Spleen (tissue), 11 donors: ENCODE measurements at regions not wholly inside any gene's neighbourhood (a gene's known extent, or its start where the extent isn't known, plus 50 kb on each side); places are given as distances from the start of the nearest gene placed in this dataset.
A peak's percentile ranks its signal among the peaks of the same experiment; 100 is the strongest.

Source experiments
- DNase-seq: peaks from one replicate; pipeline ENCODE4 v3.0.0-alpha.2; 2020
- H3K27ac ChIP-seq, 8 donors: fragments of 200-600 bp; sonication (generic) in 7 of 8; 1 replicate in 4 of 8; 2 replicates in 4 of 8; pipeline versions ENCODE4 v1.5.0 to v1.8.0; 2016 to 2021; ENCODE audit warnings: inconsistent platforms in 4 of 8, mild to moderate bottlenecking in 4 of 8, moderate library complexity in 1 of 8
- H3K27me3 ChIP-seq, 7 donors: fragments of 200-600 bp; sonication (generic) in 6 of 7; replicated peaks in 1 of 7; 1 replicate in 4 of 7; 2 replicates in 3 of 7; pipeline versions ENCODE4 v1.5.0 to v1.8.0; 2016 to 2021; ENCODE audit warnings: inconsistent platforms in 3 of 7, mild to moderate bottlenecking in 1 of 7
- H3K36me3 ChIP-seq, 6 donors: fragments of 200-600 bp; sonication (generic) in 5 of 6; 1 replicate in 4 of 6; 2 replicates in 2 of 6; pipeline versions ENCODE4 v1.5.0 to v1.8.0; 2016 to 2021; ENCODE audit warnings: inconsistent platforms in 2 of 6
- H3K4me1 ChIP-seq, 6 donors: fragments of 200-600 bp; sonication (generic) in 5 of 6; 1 replicate in 3 of 6; 2 replicates in 3 of 6; pipeline versions ENCODE4 v1.5.0 to v1.8.0; 2016 to 2021; ENCODE audit warnings: inconsistent platforms in 3 of 6
- H3K4me3 ChIP-seq, 8 donors: fragments of 200-600 bp; sonication (generic) in 7 of 8; 1 replicate in 4 of 8; 2 replicates in 4 of 8; pipeline versions ENCODE4 v1.5.0 to v1.8.0; 2016 to 2021; ENCODE audit warnings: inconsistent platforms in 4 of 8, mild to moderate bottlenecking in 4 of 8, moderate library complexity in 2 of 8
- H3K9me3 ChIP-seq, 8 donors: fragments of 200-600 bp; sonication (generic) in 7 of 8; 1 replicate in 4 of 8; 2 replicates in 4 of 8; pipeline versions ENCODE4 v1.5.0 to v1.8.0; 2016 to 2021; ENCODE audit warnings: inconsistent platforms in 4 of 8
- POLR2A ChIP-seq, 3 donors: fragments of 450-650 bp; IDR thresholded peaks; one replicate each; pipeline ENCODE4 v1.5.1; 2017; ENCODE audit warnings: antibody characterized with exemption in 3 of 3, mild to moderate bottlenecking in 1 of 3
- POLR2AphosphoS5 ChIP-seq, 3 donors: sonication (generic); formaldehyde crosslinking; IDR thresholded peaks; one replicate each; pipeline ENCODE4 v1.5.1; 2017; ENCODE audit warnings: antibody characterized with exemption in 3 of 3
- WGBS, 5 donors: extraction: QIAGEN DNeasy Blood & Tissue Kit in 3 of 5; methylation state at CpG; one replicate each; pipeline versions ENCODE4 v1.1.5 to v1.1.7; 2013 to 2018; 5-methylcytosine and 5-hydroxymethylcytosine counted together
- intact Hi-C: fragments of 100-400 bp; cut with DNase I; formaldehyde crosslinking; loops from one replicate; pipeline ENCODE4 v1.15.0; 2023; ENCODE audit warnings: low total_unique reads
- TF ChIP-seq, protein P1 (sequence below), 11 experiments: fragments of 200-600 bp in 7 of 11; fragments of 450-650 bp in 4 of 11; sonication (generic) in 4 of 11; IDR thresholded peaks in 8 of 11; conservative IDR thresholded peaks in 3 of 11; 1 replicate in 7 of 11; 2 replicates in 4 of 11; pipeline versions ENCODE4 v1.4.0 to v1.8.0; 2016 to 2021; ENCODE audit warnings: antibody characterized with exemption in 11 of 11, inconsistent platforms in 4 of 11, mild to moderate bottlenecking in 1 of 11
- donor health status: healthy with polysubstance abuse.
- donor health status: DM: no; HTN: no; CAD: no; lungs with moderate emphysema.
- donor health status: DM: no; HTN: no; CAD: no.
- donor health status: Bipolar disorder and iron deficiency.
- donor health status: healthy.
- donor health status: DM: no; HTN: no; CAD: no.
- donor health status: DM: yes; HTN: yes; CAD: no.

DNA sequence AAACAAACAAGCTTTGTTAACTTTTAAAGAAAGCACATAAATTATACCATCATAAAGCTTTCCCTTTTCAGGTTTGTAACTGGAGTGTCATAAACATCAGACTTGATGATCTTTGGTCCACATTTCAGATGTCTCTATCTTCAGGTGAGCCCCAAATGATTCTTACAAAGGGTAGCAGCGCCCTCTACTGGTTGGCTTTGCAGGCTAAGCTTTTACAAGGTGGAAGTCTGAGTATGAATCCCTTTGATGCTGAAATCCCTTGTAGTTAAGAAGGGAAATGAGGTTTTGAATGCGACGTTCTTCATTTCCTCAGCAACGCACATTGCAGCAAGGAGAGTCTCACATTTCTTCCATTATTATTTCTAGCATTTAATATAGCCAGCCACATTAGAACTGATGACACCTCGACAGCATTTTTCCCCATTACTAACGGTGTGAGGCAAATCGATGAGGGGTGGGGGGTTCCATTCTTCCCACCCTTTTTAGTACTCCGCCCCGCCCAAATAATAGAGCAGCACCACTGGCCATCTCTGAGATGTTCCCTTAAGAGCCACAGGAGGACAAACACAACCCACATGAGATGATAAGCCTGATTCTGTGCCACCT lies 126.3 kb upstream of the NT5E start:
- Histone ChIP-seq H3K4me3 (no peak overlapping the region), H3K27me3 (peaks cover 0 to 7% (median 0%) of the 10 kb centered on the region in 7 donors), H3K27ac (no peak overlapping the region), H3K4me1 (no peaks in the 10 kb centered on the region), H3K36me3 (no peaks in the 10 kb centered on the region), H3K9me3 (peaks cover 0 to 8% (median 1%) of the 10 kb centered on the region in 8 donors)
- intact Hi-C loops: loop anchor here (10.0 kb wide), 1 partner anchor 1439 kb away; no protein-coding TSS in a partner anchor
- TF ChIP-seq, protein P1, sequence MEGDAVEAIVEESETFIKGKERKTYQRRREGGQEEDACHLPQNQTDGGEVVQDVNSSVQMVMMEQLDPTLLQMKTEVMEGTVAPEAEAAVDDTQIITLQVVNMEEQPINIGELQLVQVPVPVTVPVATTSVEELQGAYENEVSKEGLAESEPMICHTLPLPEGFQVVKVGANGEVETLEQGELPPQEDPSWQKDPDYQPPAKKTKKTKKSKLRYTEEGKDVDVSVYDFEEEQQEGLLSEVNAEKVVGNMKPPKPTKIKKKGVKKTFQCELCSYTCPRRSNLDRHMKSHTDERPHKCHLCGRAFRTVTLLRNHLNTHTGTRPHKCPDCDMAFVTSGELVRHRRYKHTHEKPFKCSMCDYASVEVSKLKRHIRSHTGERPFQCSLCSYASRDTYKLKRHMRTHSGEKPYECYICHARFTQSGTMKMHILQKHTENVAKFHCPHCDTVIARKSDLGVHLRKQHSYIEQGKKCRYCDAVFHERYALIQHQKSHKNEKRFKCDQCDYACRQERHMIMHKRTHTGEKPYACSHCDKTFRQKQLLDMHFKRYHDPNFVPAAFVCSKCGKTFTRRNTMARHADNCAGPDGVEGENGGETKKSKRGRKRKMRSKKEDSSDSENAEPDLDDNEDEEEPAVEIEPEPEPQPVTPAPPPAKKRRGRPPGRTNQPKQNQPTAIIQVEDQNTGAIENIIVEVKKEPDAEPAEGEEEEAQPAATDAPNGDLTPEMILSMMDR (IDR thresholded peaks at IDR 0.05 in 8 of 11, conservative IDR thresholded peaks at IDR 0.05 in 3 of 11): peak; percentile 11 to 76 (median 57)
- TF ChIP-seq POLR2AphosphoS5 (IDR thresholded peaks at IDR 0.05): no peak
- no peak for TF ChIP-seq POLR2A (IDR thresholded peaks at IDR 0.05)
- DNase-seq: no peak
- 27 to 40% (median 36%) methylated on average over 9 of the region's 9 CpGs for WGBS, 5 donors

DNA sequence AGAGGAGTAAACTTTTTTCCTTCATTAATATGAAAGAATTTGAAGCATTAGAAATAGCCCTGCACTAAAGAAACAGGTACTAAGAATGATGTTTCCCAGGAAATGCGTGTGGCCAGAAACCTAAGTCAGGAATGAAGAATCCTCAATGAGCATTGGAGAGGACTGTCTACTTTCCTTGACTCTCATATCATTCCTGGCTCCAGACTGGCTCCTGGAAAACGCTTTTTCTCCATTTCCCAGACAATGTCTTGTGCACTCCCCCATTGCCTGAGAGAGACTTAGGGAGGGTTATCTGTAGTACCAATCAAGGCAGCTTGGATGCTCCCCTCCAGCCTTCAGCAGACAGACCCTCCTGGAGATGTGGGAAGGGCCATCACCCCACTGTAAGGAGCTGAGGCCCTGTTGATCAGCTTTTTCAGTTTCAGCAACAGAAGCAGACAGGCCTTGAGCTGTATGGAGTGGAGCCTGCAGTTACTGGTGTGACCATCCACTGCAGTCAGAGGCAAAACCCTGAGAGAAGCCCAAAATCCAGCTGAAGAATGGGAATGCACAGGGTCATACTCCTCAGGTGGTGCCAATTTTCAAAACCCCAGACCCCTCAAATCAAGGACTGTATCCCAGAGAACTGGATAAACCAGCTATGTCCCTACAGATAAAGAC lies 127.3 kb upstream of the NT5E start:
- no peaks in the 10 kb centered on the region for H3K4me1 ChIP-seq
- H3K36me3 ChIP-seq: no peaks in the 10 kb centered on the region
- TF ChIP-seq POLR2AphosphoS5 (IDR thresholded peaks at IDR 0.05) (no peak), POLR2A (IDR thresholded peaks at IDR 0.05) (no peak)
- TF ChIP-seq, protein P1 (IDR thresholded peaks at IDR 0.05 in 8 of 11, conservative IDR thresholded peaks at IDR 0.05 in 3 of 11): no peak
- intact Hi-C loops: loop anchor here (10.0 kb wide), 1 partner anchor 1438 kb away; no protein-coding TSS in a partner anchor
- H3K4me3 ChIP-seq: no peak overlapping the region
- DNase-seq: no peak
- 23 to 41% (median 36%) methylated on average over 2 of the region's 2 CpGs for WGBS, 5 donors
- H3K27ac ChIP-seq: no peak overlapping the region
- H3K27me3 ChIP-seq: peaks cover 0 to 7% (median 0%) of the 10 kb centered on the region in 7 donors
- peaks cover 0 to 17% (median 11%) of the 10 kb centered on the region in 8 donors for H3K9me3 ChIP-seq

DNA sequence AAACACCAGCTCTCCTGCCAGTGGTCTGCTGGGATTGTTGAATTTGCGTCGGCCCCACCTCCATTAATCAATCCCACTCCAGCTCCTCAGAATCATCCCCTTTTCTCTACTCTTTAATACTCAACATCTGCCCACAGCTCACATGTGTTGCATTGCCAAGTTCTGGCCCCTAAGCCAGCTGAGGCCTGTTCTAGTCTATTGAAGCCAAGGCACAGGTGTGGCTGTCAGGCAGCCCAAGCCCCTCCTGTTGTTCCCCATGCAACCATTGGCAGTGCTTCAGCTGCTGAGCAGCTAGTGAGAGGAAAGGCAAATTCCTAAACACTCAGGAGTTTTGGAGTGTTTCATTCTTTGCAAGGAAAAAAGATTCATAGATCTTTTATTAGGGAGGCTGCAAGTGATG lies 128.0 kb upstream of the NT5E start:
- no peak for DNase-seq
- WGBS, 5 donors: 87 to 94% (median 91%) methylated on average over 2 of the region's 2 CpGs
- Histone ChIP-seq H3K27ac (no peak overlapping the region), H3K36me3 (no peaks in the 10 kb centered on the region), H3K4me3 (no peak overlapping the region), H3K9me3 (peaks cover 0 to 24% (median 18%) of the 10 kb centered on the region in 8 donors), H3K27me3 (peaks cover 0 to 7% (median 0%) of the 10 kb centered on the region in 7 donors), H3K4me1 (no peaks in the 10 kb centered on the region)
- TF ChIP-seq, protein P1 (IDR thresholded peaks at IDR 0.05 in 8 of 11, conservative IDR thresholded peaks at IDR 0.05 in 3 of 11): no peak
- TF ChIP-seq POLR2AphosphoS5 (IDR thresholded peaks at IDR 0.05) (no peak), POLR2A (IDR thresholded peaks at IDR 0.05) (no peak)
- intact Hi-C loops: loop anchor here (10.0 kb wide), 1 partner anchor 1437 kb away; no protein-coding TSS in a partner anchor

DNA sequence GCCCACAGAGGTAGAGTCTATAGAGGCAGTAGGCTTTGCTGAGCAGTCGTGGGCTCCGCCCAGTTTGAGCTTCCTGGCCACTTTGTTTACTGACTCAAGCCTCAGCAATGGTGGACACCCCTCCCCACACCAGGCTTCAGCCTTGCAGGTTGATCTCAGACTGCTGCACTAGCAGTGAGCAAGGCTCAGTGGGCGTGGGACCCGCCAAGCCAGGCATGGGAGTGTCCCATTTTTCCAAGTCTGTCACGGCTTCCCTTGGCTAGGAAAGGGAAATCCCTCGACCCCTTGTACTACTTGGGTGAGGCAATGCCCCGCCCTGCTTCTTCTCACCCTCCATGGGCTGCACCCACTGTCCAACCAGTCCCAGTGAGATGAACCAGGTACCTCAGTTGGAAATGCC lies 135.3 kb upstream of the NT5E start:
- no peak overlapping the region for H3K27ac ChIP-seq
- WGBS, 5 donors: 71 to 84% (median 74%) methylated on average over 7 of the region's 7 CpGs
- no peaks in the 10 kb centered on the region for H3K4me1 ChIP-seq
- H3K36me3 ChIP-seq: no peaks in the 10 kb centered on the region
- intact Hi-C loops: no loop called here
- TF ChIP-seq POLR2AphosphoS5 (IDR thresholded peaks at IDR 0.05): no peak
- TF ChIP-seq, protein P1 (IDR thresholded peaks at IDR 0.05 in 8 of 11, conservative IDR thresholded peaks at IDR 0.05 in 3 of 11): no peak
- TF ChIP-seq POLR2A (IDR thresholded peaks at IDR 0.05): no peak
- H3K27me3 ChIP-seq: no peaks in the 10 kb centered on the region
- DNase-seq: no peak
- H3K9me3 ChIP-seq: peaks cover 0 to 42% (median 21%) of the 10 kb centered on the region in 8 donors
- no peak overlapping the region for H3K4me3 ChIP-seq
